B cell (primary cell): ENCODE measurements at regions not wholly inside any gene's neighbourhood (a gene's known extent, or its start where the extent isn't known, plus 50 kb on each side); places are given as distances from the start of the nearest gene placed in this dataset.

ENCODE experiments used
- EZH2 ChIP-seq: IDR thresholded peaks from 2 replicates; pipeline ENCODE4 v1.6.1; 2012; ENCODE audit warnings: borderline replicate concordance, low read depth, mild to moderate bottlenecking, moderate library complexity, low read length; ENCODE audit not compliant: insufficient read depth, poor library complexity, severe bottlenecking
- TF ChIP-seq, protein P1 (sequence below): fragments of 200-600 bp; IDR thresholded peaks from one replicate; pipeline ENCODE4 v1.8.0; 2022; ENCODE audit warnings: antibody characterized with exemption, mild to moderate bottlenecking

DNA sequence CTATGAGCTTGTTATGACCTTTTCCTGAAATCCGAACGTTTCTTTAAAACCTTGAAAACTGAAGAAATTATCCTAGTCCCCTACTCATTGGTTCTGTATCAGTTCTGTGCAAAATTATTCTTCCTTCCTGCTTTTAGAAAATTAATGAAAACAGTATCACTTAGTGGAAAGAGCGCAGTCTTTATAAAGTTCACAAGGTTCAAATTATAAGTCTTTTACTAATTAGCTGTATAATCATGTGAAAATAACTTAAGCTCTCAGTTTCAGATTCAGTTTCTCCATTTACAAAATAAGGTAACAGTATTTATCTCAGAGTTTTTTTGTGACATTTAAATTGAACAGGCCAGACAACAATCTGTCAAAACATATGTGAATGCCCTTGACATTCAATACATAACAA is 306.1 kb downstream of the ADAMTS20 start:
- TF ChIP-seq, protein P1, sequence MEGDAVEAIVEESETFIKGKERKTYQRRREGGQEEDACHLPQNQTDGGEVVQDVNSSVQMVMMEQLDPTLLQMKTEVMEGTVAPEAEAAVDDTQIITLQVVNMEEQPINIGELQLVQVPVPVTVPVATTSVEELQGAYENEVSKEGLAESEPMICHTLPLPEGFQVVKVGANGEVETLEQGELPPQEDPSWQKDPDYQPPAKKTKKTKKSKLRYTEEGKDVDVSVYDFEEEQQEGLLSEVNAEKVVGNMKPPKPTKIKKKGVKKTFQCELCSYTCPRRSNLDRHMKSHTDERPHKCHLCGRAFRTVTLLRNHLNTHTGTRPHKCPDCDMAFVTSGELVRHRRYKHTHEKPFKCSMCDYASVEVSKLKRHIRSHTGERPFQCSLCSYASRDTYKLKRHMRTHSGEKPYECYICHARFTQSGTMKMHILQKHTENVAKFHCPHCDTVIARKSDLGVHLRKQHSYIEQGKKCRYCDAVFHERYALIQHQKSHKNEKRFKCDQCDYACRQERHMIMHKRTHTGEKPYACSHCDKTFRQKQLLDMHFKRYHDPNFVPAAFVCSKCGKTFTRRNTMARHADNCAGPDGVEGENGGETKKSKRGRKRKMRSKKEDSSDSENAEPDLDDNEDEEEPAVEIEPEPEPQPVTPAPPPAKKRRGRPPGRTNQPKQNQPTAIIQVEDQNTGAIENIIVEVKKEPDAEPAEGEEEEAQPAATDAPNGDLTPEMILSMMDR = no peak
- no peak for TF ChIP-seq EZH2
